ENCODE measurements at regions not wholly inside any gene's neighbourhood (a gene's known extent, or its start where the extent isn't known, plus 50 kb on each side); places are given as distances from the start of the nearest gene placed in this dataset.

DNA sequence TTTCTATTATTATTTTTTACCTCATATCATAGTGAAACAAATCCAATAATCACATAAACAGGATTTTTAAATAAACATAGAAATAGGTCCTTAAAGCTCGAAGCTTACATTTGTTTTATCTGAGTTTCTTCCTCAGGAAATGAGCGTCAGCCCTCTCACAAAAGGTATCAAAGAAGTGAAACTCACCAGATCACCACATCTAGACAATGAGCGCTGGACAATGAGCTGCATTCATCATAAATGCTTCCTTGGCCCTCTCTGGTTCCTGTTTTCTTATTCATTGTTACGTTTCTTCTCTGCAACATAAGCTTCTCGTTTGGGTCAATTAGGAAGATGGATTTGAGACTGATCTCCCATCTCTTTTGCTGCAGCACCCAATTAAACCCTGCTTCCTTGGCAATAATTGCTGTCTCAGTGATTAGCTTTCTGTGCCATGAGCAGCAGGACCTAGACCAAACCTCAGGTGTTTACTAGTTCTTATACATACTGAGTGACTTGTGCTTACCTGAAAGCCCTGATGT lies 649.9 kb upstream of the LUZP2 start:
- 69 to 71% methylated on average over 5 of the region's 5 CpGs for WGBS, 2 donors
- H3K4me3 ChIP-seq (ENCODE audit: low read depth, poor library complexity, severe bottlenecking), result no peak overlapping the region
- intact Hi-C loops (cut with DNase I; ENCODE audit: low total_unique reads), result no loop called here
- DNase-seq (ENCODE audit: low spot score in 2 of 2), result no peak
- no peak for TF ChIP-seq POLR2A (IDR thresholded peaks at IDR 0.05)
- TF ChIP-seq, protein P1, sequence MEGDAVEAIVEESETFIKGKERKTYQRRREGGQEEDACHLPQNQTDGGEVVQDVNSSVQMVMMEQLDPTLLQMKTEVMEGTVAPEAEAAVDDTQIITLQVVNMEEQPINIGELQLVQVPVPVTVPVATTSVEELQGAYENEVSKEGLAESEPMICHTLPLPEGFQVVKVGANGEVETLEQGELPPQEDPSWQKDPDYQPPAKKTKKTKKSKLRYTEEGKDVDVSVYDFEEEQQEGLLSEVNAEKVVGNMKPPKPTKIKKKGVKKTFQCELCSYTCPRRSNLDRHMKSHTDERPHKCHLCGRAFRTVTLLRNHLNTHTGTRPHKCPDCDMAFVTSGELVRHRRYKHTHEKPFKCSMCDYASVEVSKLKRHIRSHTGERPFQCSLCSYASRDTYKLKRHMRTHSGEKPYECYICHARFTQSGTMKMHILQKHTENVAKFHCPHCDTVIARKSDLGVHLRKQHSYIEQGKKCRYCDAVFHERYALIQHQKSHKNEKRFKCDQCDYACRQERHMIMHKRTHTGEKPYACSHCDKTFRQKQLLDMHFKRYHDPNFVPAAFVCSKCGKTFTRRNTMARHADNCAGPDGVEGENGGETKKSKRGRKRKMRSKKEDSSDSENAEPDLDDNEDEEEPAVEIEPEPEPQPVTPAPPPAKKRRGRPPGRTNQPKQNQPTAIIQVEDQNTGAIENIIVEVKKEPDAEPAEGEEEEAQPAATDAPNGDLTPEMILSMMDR (IDR thresholded peaks at IDR 0.05), result no peak

DNA sequence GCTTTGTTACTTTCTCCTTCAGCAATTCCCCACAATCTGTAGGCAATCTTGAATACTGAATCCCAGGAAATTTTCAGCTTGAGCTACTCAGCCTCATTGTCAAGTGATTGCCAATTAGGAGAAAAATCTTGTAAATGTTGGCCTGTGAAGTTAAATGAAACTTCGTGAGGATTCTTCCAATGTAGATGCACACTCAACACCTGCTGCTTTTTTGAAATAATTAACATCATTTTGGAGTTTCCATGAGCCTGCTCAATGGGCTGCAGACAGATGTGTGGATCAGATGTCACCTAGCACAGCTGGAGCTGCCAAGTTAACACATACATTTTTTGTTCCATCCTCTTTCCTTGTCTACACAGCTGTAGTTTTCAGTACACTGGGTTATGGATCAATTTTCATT lies 645.6 kb upstream of the LUZP2 start:
- 39 to 54% methylated on average over 1 of the region's 1 CpG for WGBS, 2 donors
- TF ChIP-seq, protein P1 (IDR thresholded peaks at IDR 0.05), result no peak
- no peak for TF ChIP-seq POLR2A (IDR thresholded peaks at IDR 0.05)
- intact Hi-C loops (cut with DNase I; ENCODE audit: low total_unique reads), result no loop called here

DNA sequence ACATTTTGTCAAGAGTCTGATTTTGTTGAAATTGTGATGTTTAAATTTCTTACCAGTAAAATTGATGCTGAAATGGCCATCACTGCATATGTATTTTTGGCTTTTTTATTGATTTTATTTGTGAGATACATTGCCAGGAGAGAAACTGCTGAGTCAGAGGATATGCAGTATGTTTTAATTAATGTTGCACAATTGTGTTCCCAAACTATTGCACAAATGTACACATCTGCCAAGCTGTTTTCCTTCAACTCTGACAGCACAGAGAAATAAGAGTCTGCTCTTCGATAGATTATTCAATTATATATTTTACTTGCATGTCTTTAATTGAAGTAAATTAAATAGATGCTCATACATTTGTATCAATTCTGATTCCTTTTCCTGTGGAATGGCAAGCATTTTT lies 640.2 kb upstream of the LUZP2 start:
- no peak for DNase-seq (ENCODE audit: low spot score in 2 of 2)
- no peak for TF ChIP-seq POLR2A (IDR thresholded peaks at IDR 0.05)
- TF ChIP-seq, protein P1 (IDR thresholded peaks at IDR 0.05), result no peak
- H3K4me3 ChIP-seq (ENCODE audit: low read depth, poor library complexity, severe bottlenecking), result no peak overlapping the region
- 36 to 50% methylated on average over 1 of the region's 1 CpG for WGBS, 2 donors
- intact Hi-C loops (cut with DNase I; ENCODE audit: low total_unique reads), result no loop called here

More for the DNA sequence above, 645.6 kb upstream of the LUZP2 start:
- H3K4me3 ChIP-seq (ENCODE audit: low read depth, poor library complexity, severe bottlenecking), result no peak overlapping the region
- DNase-seq (ENCODE audit: low spot score in 2 of 2), result no peak

DNA sequence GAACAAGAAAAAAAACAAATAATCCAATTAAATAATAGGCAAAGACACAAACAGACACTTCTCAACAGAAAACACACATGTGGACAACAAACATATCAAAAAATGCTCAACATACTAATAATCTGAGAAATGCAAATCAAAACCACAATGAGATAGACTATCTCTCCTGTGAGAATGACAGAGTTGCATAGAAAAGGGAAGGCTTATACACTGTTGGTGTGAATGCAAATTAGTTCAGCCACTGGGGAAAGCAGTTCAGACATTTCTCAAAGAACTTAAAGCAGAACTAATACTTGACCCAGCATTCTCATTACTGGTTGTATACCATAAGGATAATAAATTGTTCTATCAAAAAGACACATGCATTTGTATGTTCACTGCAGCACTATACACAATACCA lies 637.8 kb upstream of the LUZP2 start:
- intact Hi-C loops (cut with DNase I; ENCODE audit: low total_unique reads), result no loop called here
- DNase-seq (ENCODE audit: low spot score in 2 of 2), result no peak
- TF ChIP-seq POLR2A (IDR thresholded peaks at IDR 0.05), result no peak
- TF ChIP-seq, protein P1 (IDR thresholded peaks at IDR 0.05), result no peak
- H3K4me3 ChIP-seq (ENCODE audit: low read depth, poor library complexity, severe bottlenecking), result no peak overlapping the region

DNA sequence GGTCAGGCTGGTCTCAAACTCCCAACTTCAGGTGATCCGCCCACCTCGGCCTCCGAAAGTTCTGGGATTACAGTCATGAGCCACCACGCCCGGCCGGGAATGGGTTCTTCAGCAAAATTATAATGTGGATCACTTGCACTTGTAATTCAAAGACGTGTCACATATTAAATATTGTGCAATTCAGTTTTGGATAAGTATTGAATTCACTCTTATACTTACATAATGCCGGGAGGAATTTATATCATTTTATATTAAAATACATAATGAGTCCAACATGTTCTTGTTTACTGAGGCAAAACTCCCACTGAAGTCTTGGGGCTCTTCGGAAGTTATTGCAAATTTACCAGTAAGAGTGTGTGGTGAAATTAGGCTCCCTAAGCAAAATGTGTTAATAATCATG lies 635.2 kb upstream of the LUZP2 start:
- TF ChIP-seq POLR2A (IDR thresholded peaks at IDR 0.05), result no peak
- TF ChIP-seq, protein P1 (IDR thresholded peaks at IDR 0.05), result no peak
- intact Hi-C loops (cut with DNase I; ENCODE audit: low total_unique reads), result no loop called here
- no peak overlapping the region for H3K4me3 ChIP-seq (ENCODE audit: low read depth, poor library complexity, severe bottlenecking)
- 60 to 68% methylated on average over 9 of the region's 9 CpGs for WGBS, 2 donors
- DNase-seq (ENCODE audit: low spot score in 2 of 2), result no peak

DNA sequence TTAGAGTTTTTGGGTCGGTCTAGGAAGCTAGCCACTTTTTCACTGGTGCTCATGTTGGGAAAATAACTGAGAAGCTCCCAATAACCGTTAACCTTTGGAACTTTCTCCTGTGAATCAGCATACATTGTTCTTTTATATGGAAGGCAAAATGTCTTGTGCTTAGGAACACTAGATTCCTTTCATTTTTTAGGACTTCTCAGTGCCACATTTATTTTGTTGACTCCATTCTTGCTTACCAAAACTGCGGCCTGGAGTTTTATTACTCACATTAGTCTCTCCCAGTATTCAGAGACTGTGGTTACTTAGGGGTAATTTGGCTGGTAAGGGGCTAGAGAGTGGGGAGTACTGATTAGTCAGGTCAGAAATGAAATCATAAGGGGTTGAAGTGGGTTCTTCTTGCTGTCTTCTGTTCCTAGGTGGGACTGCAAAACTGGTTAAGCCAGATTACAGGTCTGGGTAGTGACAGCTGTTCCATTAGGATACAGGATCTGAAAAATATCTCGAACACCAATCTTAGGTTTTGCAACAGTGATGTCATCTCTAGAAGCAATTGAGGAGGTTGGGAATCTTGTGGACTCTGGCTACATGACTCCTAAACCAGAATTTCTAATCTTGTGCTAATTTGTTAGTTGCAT lies 631.4 kb upstream of the LUZP2 start:
- no peak for TF ChIP-seq POLR2A (IDR thresholded peaks at IDR 0.05)
- TF ChIP-seq, protein P1 (IDR thresholded peaks at IDR 0.05), result no peak
- H3K4me3 ChIP-seq (ENCODE audit: low read depth, poor library complexity, severe bottlenecking), result no peak overlapping the region
- WGBS, 2 donors, result 52 to 70% methylated on average over 4 of the region's 4 CpGs
- no peak for DNase-seq (ENCODE audit: low spot score in 2 of 2)
- intact Hi-C loops (cut with DNase I; ENCODE audit: low total_unique reads), result no loop called here
